ENCODE measurements at regions not wholly inside any gene's neighbourhood (a gene's known extent, or its start where the extent isn't known, plus 50 kb on each side); places are given as distances from the start of the nearest gene placed in this dataset.
"Not testable (repeated sequence)": the region's sequence is repeated elsewhere in the genome, so short reads cannot be mapped to it uniquely, and the experiment has no call there.

DNA sequence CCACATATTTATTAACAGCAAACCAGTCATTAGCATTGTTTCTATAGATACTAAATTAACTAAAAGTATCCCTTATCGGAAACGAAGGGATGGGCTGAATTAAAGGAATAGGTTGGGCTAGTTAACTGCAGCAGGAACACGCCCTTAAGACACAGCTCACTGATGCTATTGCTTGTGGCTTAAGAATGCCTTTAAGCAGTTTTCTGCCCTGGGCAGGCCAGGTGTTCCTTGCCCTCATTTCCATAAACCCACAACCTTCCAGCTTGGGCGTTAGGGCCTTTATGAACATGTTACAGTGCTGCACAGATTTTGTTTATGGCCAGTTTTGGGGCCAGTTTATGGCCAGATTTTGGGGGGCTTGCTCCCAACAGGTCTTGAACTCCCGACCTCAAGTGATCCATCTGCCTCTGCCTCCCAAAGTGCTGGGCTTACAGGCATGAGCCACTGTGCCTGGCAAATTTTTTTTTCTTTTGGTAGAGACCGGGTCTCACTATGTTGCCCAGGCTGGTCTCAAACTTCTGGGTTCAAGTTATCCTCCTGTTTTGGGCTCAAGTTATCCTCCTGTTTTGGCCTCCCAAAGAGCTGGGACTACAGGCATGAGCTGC, 90.1 kb upstream of the GRIN2A start:
- not testable (repeated sequence) for DNase-seq (ENCODE audit: low read depth)

- not testable (repeated sequence) for DNase-seq (ENCODE audit: low read depth)
Observed at GRCh38 chr16:10275214-10275996, 93.2 kb upstream of the GRIN2A start.

GRCh38 chr16:10277597-10277996, 95.4 kb upstream of the GRIN2A start:
- DNase-seq (ENCODE audit: low read depth), result no peak

DNA sequence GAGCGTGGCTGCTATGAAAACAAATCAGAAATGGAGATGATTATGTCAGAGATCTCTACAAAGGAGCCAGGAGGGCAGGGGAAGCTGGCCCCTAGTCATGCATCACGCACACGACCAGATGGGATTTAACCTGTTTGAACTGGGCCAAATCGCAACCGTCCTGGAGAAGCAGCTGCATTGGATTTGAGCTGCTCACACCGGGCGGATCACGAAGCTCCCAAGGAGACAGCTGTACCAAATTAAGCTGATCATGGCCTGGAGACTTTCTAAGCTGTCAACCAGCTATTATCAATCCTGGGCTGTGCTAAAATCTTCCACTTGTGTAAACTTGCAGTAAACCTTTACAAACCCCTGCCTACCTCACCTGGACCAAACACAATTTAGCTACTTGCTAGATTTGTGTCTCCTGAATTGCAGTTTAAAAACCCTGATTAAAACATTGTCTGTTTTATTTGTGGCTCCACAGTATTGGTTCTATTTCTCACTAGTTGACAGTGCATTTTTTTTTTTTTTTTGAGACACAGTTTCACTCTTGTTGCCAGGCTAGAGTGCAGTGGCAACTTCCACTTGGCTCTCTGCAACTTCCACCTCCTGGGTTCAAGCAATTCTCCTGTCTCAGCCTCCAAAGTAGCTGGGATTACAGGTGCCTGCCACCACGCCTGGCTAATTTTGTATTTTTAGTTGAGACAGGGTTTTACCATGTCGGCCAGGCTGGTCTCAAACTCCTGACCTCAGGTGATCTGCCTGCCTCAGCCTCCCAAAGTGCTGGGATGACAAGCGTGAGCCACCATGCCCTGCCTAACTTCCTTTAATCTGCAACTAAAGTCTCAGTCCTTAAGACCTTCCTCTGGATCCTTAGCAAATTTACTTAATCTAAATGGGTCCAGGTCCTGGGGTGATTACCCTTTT, 98.3 kb upstream of the GRIN2A start:
- no peak for DNase-seq (ENCODE audit: low read depth)

- DNase-seq (ENCODE audit: low read depth), result no peak
Observed at GRCh38 chr16:10282367-10282766, 100.1 kb upstream of the GRIN2A start.

DNA sequence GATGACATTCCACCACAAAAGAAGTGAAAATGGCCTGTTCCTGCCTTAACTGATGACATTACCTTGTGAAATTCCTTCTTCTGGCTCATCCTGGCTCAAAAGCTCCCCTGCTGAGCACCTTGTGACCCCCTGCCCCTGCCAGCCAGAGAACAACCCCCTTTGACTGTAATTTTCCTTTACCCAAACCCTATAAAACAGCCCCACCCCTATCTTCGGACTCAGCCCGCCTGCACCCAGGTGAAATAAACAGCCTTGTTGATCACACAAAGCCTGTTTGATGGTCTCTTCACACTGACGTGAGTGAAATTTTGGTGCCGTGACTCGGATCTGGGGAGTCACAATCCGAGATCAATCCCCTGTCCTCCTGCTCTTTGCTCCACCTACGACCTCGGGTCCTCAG, 101.0 kb upstream of the GRIN2A start:
- DNase-seq (ENCODE audit: low read depth), result not testable (repeated sequence)

- not testable (repeated sequence) for DNase-seq (ENCODE audit: low read depth)
Observed at GRCh38 chr16:10290467-10291105, 95.3 kb upstream of the ATF7IP2 start.

DNA sequence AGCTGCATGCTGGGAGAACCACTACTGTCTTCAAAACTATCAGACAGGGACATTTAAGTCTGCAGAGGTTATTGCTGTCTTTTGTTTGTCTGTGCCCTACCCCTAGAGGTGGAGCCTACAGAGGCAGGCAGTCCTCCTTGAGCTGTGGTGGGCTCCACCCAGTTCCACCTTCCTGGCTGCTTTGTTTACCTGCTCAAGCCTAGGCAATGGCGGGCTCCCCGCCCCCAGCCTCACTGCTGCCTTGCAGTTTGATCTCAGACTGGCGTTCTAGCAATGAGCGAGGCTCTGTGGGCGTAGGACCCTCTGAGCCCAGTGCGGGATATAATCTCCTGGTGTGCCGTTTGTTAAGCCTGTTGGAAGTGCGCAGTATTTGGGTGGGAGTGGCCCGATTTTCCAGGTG, 93.7 kb upstream of the ATF7IP2 start:
- not testable (repeated sequence) for DNase-seq (ENCODE audit: low read depth)

GRCh38 chr16:10292976-10293375, 92.9 kb upstream of the ATF7IP2 start:
- DNase-seq (ENCODE audit: low read depth), result not testable (repeated sequence)

DNA sequence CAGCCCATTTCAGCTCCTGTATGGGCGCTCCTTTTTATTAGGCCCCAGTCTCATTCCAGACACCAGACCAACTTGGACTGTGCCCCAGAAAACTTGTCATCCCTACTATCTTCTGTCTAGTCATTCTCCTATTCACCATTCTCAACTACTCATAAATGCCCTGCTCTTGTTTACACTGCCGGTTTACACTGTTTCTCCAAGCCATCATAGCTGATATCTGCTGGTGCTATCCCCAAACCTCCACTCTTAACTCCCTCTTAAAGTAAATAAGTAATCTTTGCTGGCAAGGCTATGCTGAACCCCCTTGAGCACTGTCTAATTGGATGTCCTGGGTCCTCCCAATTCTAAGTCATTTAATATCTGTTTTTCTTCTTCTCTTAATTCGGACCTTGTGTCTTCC, 91.7 kb upstream of the ATF7IP2 start:
- DNase-seq (ENCODE audit: low read depth), result not testable (repeated sequence)

GRCh38 chr16:10296956-10297340, 88.9 kb upstream of the ATF7IP2 start:
- no peak for DNase-seq (ENCODE audit: low read depth)

- DNase-seq (ENCODE audit: low read depth), result no peak
Observed at GRCh38 chr16:10297341-10298006, 88.4 kb upstream of the ATF7IP2 start.

GRCh38 chr16:10300905-10301304, 85.0 kb upstream of the ATF7IP2 start:
- DNase-seq (ENCODE audit: low read depth), result no peak

GRCh38 chr16:10301547-10301946, 84.3 kb upstream of the ATF7IP2 start:
- DNase-seq (ENCODE audit: low read depth), result not testable (repeated sequence)

GRCh38 chr16:10305912-10306311, 79.9 kb upstream of the ATF7IP2 start:
- DNase-seq (ENCODE audit: low read depth), result no peak

GRCh38 chr16:10308305-10309193, 77.3 kb upstream of the ATF7IP2 start:
- no peak for DNase-seq (ENCODE audit: low read depth)

DNA sequence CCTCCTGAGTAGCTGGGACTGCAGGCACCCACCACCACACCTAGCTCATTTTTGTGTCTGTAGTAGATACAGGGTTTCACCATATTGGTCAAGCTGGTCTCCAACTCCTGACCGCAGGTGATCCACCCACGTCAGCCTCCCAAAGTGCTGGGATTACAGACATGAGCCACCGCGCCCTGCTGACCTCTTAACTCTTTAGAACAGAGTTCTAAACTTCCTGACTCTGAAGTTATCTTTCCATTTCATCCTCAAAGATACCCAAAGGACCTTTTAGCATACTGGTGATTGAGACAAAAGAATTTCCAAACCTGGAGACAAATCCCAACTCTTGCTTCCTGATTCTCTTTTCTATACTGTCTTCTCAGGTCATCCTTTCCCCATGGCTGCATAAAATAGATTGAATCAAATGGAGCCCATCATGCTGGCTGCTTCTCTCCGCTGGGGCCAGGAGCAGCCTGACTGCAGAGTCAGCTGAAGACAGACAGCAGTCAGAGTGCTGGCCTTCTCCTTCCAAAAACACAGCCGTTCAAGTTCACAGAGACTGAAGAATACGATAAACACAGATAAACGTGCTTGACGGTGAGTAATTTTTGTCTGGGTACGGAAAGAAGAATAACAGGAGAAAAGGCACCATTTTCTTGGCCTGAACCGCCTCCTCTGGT, 76.5 kb upstream of the ATF7IP2 start:
- DNase-seq (ENCODE audit: low read depth), result no peak

- no peak for DNase-seq (ENCODE audit: low read depth)
Observed at GRCh38 chr16:10312008-10312407, 73.9 kb upstream of the ATF7IP2 start.

- no peak for DNase-seq (ENCODE audit: low read depth)
Observed at GRCh38 chr16:10312784-10313724, 72.8 kb upstream of the ATF7IP2 start.
